ENCODE measurements at regions not wholly inside any gene's neighbourhood (a gene's known extent, or its start where the extent isn't known, plus 50 kb on each side); places are given as distances from the start of the nearest gene placed in this dataset.

- TF ChIP-seq ZFX (IDR thresholded peaks at IDR 0.05; ENCODE audit: borderline replicate concordance) (no peak), CTCF (IDR thresholded peaks at IDR 0.05) (no peak)
Measured at GRCh38 chr15:83362706-83363105, 78.2 kb upstream of the BNC1 start.

GRCh38 chr15:83364501-83364900 is 80.0 kb upstream of the BNC1 start:
- TF ChIP-seq CTCF (IDR thresholded peaks at IDR 0.05) (no peak), ZFX (IDR thresholded peaks at IDR 0.05; ENCODE audit: borderline replicate concordance) (no peak)
- H3K27ac ChIP-seq: no peak overlapping the region

More at GRCh38 chr15:83362706-83363105, 78.2 kb upstream of the BNC1 start:
- no peak overlapping the region for H3K27ac ChIP-seq

GRCh38 chr15:83365370-83365938 is 81.0 kb upstream of the BNC1 start:
- no peak for TF ChIP-seq ZFX (IDR thresholded peaks at IDR 0.05; ENCODE audit: borderline replicate concordance)
- TF ChIP-seq CTCF (IDR thresholded peaks at IDR 0.05): no peak
- no peak overlapping the region for H3K27ac ChIP-seq

- no peak overlapping the region for H3K27ac ChIP-seq
- no peak for TF ChIP-seq ZFX (IDR thresholded peaks at IDR 0.05; ENCODE audit: borderline replicate concordance)
- no peak for TF ChIP-seq CTCF (IDR thresholded peaks at IDR 0.05)
Measured at GRCh38 chr15:83372434-83372891, 74.7 kb upstream of the SH3GL3 start.

GRCh38 chr15:83378921-83379578 is 68.1 kb upstream of the SH3GL3 start:
- H3K27ac ChIP-seq: no peak overlapping the region
- TF ChIP-seq ZFX (IDR thresholded peaks at IDR 0.05; ENCODE audit: borderline replicate concordance) (no peak), CTCF (IDR thresholded peaks at IDR 0.05) (no peak)

GRCh38 chr15:83379579-83379959 is 67.6 kb upstream of the SH3GL3 start:
- TF ChIP-seq ZFX (IDR thresholded peaks at IDR 0.05; ENCODE audit: borderline replicate concordance): no peak
- no peak for TF ChIP-seq CTCF (IDR thresholded peaks at IDR 0.05)

GRCh38 chr15:83380059-83380458 is 67.1 kb upstream of the SH3GL3 start:
- H3K27ac ChIP-seq: no peak overlapping the region
- TF ChIP-seq CTCF (IDR thresholded peaks at IDR 0.05) (no peak), ZFX (IDR thresholded peaks at IDR 0.05; ENCODE audit: borderline replicate concordance) (no peak)

More at GRCh38 chr15:83379579-83379959, 67.6 kb upstream of the SH3GL3 start:
- no peak overlapping the region for H3K27ac ChIP-seq

All from 22Rv1 (cell line).